IMR-90 (cell line): ENCODE measurements at regions not wholly inside any gene's neighbourhood (a gene's known extent, or its start where the extent isn't known, plus 50 kb on each side); places are given as distances from the start of the nearest gene placed in this dataset.

Source experiments
- ATAC-seq: fragments of 200-7000 bp; cut with Tn5 transposase; 2 replicates; pipeline ENCODE4 v1.9.1; 2020; ENCODE audit warnings: low read depth, mild to moderate bottlenecking, moderate library complexity
- BruUV-seq: library from RNA; stranded (reverse); fragments of 400-500 nt; replicated peaks from 2 replicates; lab custom pipeline; 2021; lab: Mats Ljungman, UMichigan
- CTCF ChIA-PET: fragments of 300-600 bp; formaldehyde crosslinking; extraction: SDS; loops from one replicate; lab custom pipeline; 2021; ENCODE audit warnings: antibody characterized with exemption; lab: Yijun Ruan, JAX
- POLR2A ChIA-PET: fragments of 300-600 bp; sonication (Branson Sonifier 250); formaldehyde crosslinking; loops from one replicate; lab custom pipeline; 2022; ENCODE audit warnings: antibody characterized with exemption; ENCODE audit not compliant: unreplicated experiment; lab: Charles Lee
- DNase-seq: peaks from one replicate; pipeline ENCODE4 v3.0.0; 2013
- H2AFZ ChIP-seq: replicated peaks from 2 replicates; pipeline ENCODE3; 2013; ENCODE audit warnings: low read length, mild to moderate bottlenecking; ENCODE audit not compliant: poor library complexity
- H2AK5ac ChIP-seq: 2 replicates; pipeline ENCODE4 v1.6.1; 2013; ENCODE audit warnings: low read depth, low read length, inconsistent platforms
- H2AK9ac ChIP-seq: replicated peaks from 2 replicates; pipeline ENCODE3; 2013; ENCODE audit warnings: mild to moderate bottlenecking, low read depth, low read length, moderate library complexity; ENCODE audit not compliant: poor library complexity
- H2BK120ac ChIP-seq: 2 replicates; pipeline ENCODE4 v1.6.1; 2013; ENCODE audit warnings: low read depth, low read length, inconsistent platforms
- H2BK15ac ChIP-seq: 3 replicates; pipeline ENCODE4 v1.6.1; 2013; ENCODE audit warnings: low read depth, low read length, inconsistent platforms
- H2BK20ac ChIP-seq: 2 replicates; pipeline ENCODE4 v1.6.1; 2013; ENCODE audit warnings: low read depth, mild to moderate bottlenecking, inconsistent platforms, low read length, moderate library complexity
- H2BK5ac ChIP-seq: 2 replicates; pipeline ENCODE4 v1.6.1; 2013; ENCODE audit warnings: mild to moderate bottlenecking, low read depth, low read length, inconsistent platforms; ENCODE audit not compliant: poor library complexity, severe bottlenecking
- H3K14ac ChIP-seq: replicated peaks from 2 replicates; pipeline ENCODE4 v1.6.1; 2013; ENCODE audit warnings: low read depth, low read length, inconsistent platforms
- H3K18ac ChIP-seq: 2 replicates; pipeline ENCODE4 v1.6.1; 2013; ENCODE audit warnings: low read depth, low read length, control low read depth
- H3K23ac ChIP-seq: 2 replicates; pipeline ENCODE4 v1.6.1; 2013; ENCODE audit warnings: low read depth, low read length, inconsistent platforms
- H3K27ac ChIP-seq: 2 replicates; pipeline ENCODE4 v1.5.1; 2013; ENCODE audit warnings: mild to moderate bottlenecking, control low read depth, low read length; ENCODE audit not compliant: insufficient read depth
- H3K27me3 ChIP-seq: 2 replicates; pipeline ENCODE4 v1.6.1; 2013; ENCODE audit warnings: low read length; ENCODE audit not compliant: control insufficient read depth, insufficient read depth
- H3K36me3 ChIP-seq: 2 replicates; pipeline ENCODE4 v1.6.1; 2013; ENCODE audit warnings: low read length, mixed read lengths; ENCODE audit not compliant: control insufficient read depth, insufficient read depth
- H3K4ac ChIP-seq: 2 replicates; pipeline ENCODE4 v1.6.1; 2013; ENCODE audit warnings: low read depth, low read length, inconsistent platforms
- H3K4me1 ChIP-seq: 2 replicates; pipeline ENCODE4 v1.6.1; 2013; ENCODE audit warnings: low read length, mixed read lengths; ENCODE audit not compliant: control insufficient read depth, insufficient read depth
- H3K4me2 ChIP-seq: 2 replicates; pipeline ENCODE4 v1.6.1; 2013; ENCODE audit warnings: low read depth, mild to moderate bottlenecking, control low read depth, low read length, moderate library complexity
- H3K4me3 ChIP-seq: 2 replicates; pipeline ENCODE4 v1.5.1; 2013; ENCODE audit warnings: low read depth, mild to moderate bottlenecking, control low read depth, low read length, moderate library complexity; ENCODE audit not compliant: insufficient read depth
- H3K56ac ChIP-seq: 2 replicates; pipeline ENCODE4 v1.6.1; 2013; ENCODE audit warnings: low read length, inconsistent platforms; ENCODE audit not compliant: insufficient read depth; ENCODE audit errors: extremely low read depth
- H3K79me1 ChIP-seq, 2 experiments: 2 replicates each; pipeline ENCODE4 v1.6.1; 2013; ENCODE audit warnings: low read length in 2 of 2, inconsistent platforms in 1 of 2, low read depth in 1 of 2
- H3K9ac ChIP-seq: 2 replicates; pipeline ENCODE4 v1.6.1; 2013; ENCODE audit warnings: low read depth, low read length, control low read depth
- H3K9me1 ChIP-seq: 2 replicates; pipeline ENCODE4 v1.6.1; 2013; ENCODE audit warnings: low read length, inconsistent platforms; ENCODE audit not compliant: insufficient read depth
- H3K9me3 ChIP-seq: 2 replicates; pipeline ENCODE4 v1.6.1; 2013; ENCODE audit warnings: low read length; ENCODE audit not compliant: control insufficient read depth, insufficient read depth
- H4K20me1 ChIP-seq: 2 replicates; pipeline ENCODE4 v1.6.1; 2013; ENCODE audit warnings: low read length, inconsistent platforms; ENCODE audit not compliant: insufficient read depth
- H4K5ac ChIP-seq: 2 replicates; pipeline ENCODE4 v1.6.1; 2013; ENCODE audit warnings: mild to moderate bottlenecking, low read depth, low read length, control low read depth
- H4K8ac ChIP-seq, 2 experiments: 2 replicates each; pipeline ENCODE4 v1.6.1; 2013; ENCODE audit warnings: low read depth in 2 of 2, low read length in 2 of 2, control low read depth in 1 of 2, inconsistent platforms in 1 of 2
- H4K91ac ChIP-seq: 2 replicates; pipeline ENCODE4 v1.6.1; 2013; ENCODE audit warnings: low read depth, low read length, inconsistent platforms; ENCODE audit not compliant: insufficient read depth
- BHLHE40 ChIP-seq: fragments of 150-350 bp; IDR thresholded peaks from 2 replicates; pipeline ENCODE4 v1.6.1; 2016; ENCODE audit warnings: mild to moderate bottlenecking, low read depth, low read length
- CEBPB ChIP-seq: IDR thresholded peaks from 2 replicates; pipeline ENCODE4 v1.6.1; 2012; ENCODE audit warnings: low read depth, low read length, improper control_type of control experiment
- CHD1 ChIP-seq: IDR thresholded peaks from 2 replicates; pipeline ENCODE4 v1.6.1; 2012; ENCODE audit warnings: low read depth, low read length, improper control_type of control experiment
- CTCF ChIP-seq: conservative IDR thresholded peaks from 2 replicates; pipeline ENCODE4 v1.5.1; 2012; ENCODE audit warnings: mild to moderate bottlenecking, low read depth, low read length, improper control_type of control experiment
- ELK1 ChIP-seq: fragments of 150-350 bp; IDR thresholded peaks from 2 replicates; pipeline ENCODE4 v1.6.1; 2016; ENCODE audit warnings: low read depth, mild to moderate bottlenecking, low read length, moderate library complexity, borderline replicate concordance
- FOS ChIP-seq: fragments of 150-350 bp; IDR thresholded peaks from 2 replicates; pipeline ENCODE4 v1.6.1; 2016; ENCODE audit warnings: low read depth, low read length
- MAZ ChIP-seq: IDR thresholded peaks from 2 replicates; pipeline ENCODE4 v1.6.1; 2012; ENCODE audit warnings: low read depth, mild to moderate bottlenecking, low read length, improper control_type of control experiment, moderate library complexity, borderline replicate concordance
- MXI1 ChIP-seq: IDR thresholded peaks from 2 replicates; pipeline ENCODE4 v1.6.1; 2012; ENCODE audit warnings: low read depth, mild to moderate bottlenecking, low read length, moderate library complexity, borderline replicate concordance
- NFE2L2 ChIP-seq: fragments of 150-350 bp; IDR thresholded peaks from 2 replicates; pipeline ENCODE4 v1.6.1; 2016; ENCODE audit warnings: low read depth, mild to moderate bottlenecking, low read length
- POLR2A ChIP-seq: IDR thresholded peaks from 2 replicates; pipeline ENCODE4 v1.6.1; 2012; ENCODE audit warnings: mild to moderate bottlenecking, low read depth, low read length
- RAD21 ChIP-seq: IDR thresholded peaks from 2 replicates; pipeline ENCODE4 v1.6.1; 2012; ENCODE audit warnings: low read length, improper control_type of control experiment
- RCOR1 ChIP-seq: IDR thresholded peaks from 2 replicates; pipeline ENCODE4 v1.6.1; 2012; ENCODE audit warnings: mild to moderate bottlenecking, low read length, improper control_type of control experiment; ENCODE audit not compliant: insufficient replicate concordance
- RFX5 ChIP-seq: IDR thresholded peaks from 2 replicates; pipeline ENCODE4 v1.8.0; 2012; ENCODE audit warnings: low read depth, mild to moderate bottlenecking, low read length, moderate library complexity
- SMC3 ChIP-seq: fragments of 150-350 bp; IDR thresholded peaks from 2 replicates; pipeline ENCODE4 v1.6.1; 2016; ENCODE audit warnings: low read depth, mild to moderate bottlenecking, antibody characterized with exemption, low read length, moderate library complexity
- USF2 ChIP-seq: fragments of 150-350 bp; IDR thresholded peaks from 2 replicates; pipeline ENCODE4 v1.6.1; 2017; ENCODE audit warnings: mild to moderate bottlenecking, antibody characterized with exemption, low read length, low read depth
- WGBS, 2 experiments: methylation state at CpG; one replicate each; pipeline versions ENCODE4 v1.1.5 to v1.1.7; 2013; ENCODE audit warnings: missing lambda C conversion rate in 2 of 2; ENCODE audit not compliant: insufficient read length in 1 of 2; ENCODE audit errors: extremely low coverage in 2 of 2; 5-methylcytosine and 5-hydroxymethylcytosine counted together
- dilution Hi-C: fragments of 300-500 bp; cut with HindIII; formaldehyde crosslinking; loops from one replicate; pipeline ENCODE4 v1.14.3; 2018; ENCODE audit warnings: low sequenced_read_pairs; ENCODE audit not compliant: unreplicated experiment
- in situ Hi-C: fragments of 300-500 bp; cut with MboI; formaldehyde crosslinking; loops from 3 replicates; pipeline ENCODE4 v1.14.3; 2019; ENCODE audit warnings: low sequenced_read_pairs, inconsistent platforms, mixed read lengths
- intact Hi-C: fragments of 100-400 bp; cut with micrococcal nuclease; formaldehyde crosslinking; loops from 2 replicates; pipeline ENCODE4 v1.10.0; 2022

- no peak for TF ChIP-seq CEBPB
- TF ChIP-seq FOS = no peak
- TF ChIP-seq RAD21 = no peak
- TF ChIP-seq MXI1 = no peak
- no peak for TF ChIP-seq ELK1
- TF ChIP-seq RCOR1 = no peak
- TF ChIP-seq USF2 = no peak
- TF ChIP-seq CHD1 = no peak
- no peak for TF ChIP-seq NFE2L2
- TF ChIP-seq POLR2A = no peak
- TF ChIP-seq MAZ = no peak
- no peak for TF ChIP-seq BHLHE40
- TF ChIP-seq CTCF = no peak
- TF ChIP-seq SMC3 = no peak
- TF ChIP-seq RFX5 = no peak
- DNase-seq (no peak), ATAC-seq (no peak)
- Histone ChIP-seq H3K4ac (no peak overlapping the region), H3K9ac (no peak overlapping the region), H2BK15ac (no peak overlapping the region), H3K56ac (no peak overlapping the region), H4K20me1 (no peaks in the 10 kb centered on the region), H3K9me1 (no peaks in the 10 kb centered on the region), H3K79me1 (no peaks in the 10 kb centered on the region), H3K9me3 (peaks cover 17% of the 10 kb centered on the region), H3K4me2 (no peak overlapping the region), H3K14ac (no peak overlapping the region), H2BK120ac (no peak overlapping the region), H3K4me3 (no peak overlapping the region), H4K5ac (no peak overlapping the region), H3K4me1 (no peaks in the 10 kb centered on the region), H3K18ac (no peak overlapping the region), H3K27ac (no peak overlapping the region), H2AFZ (no peak overlapping the region), H3K27me3 (no peaks in the 10 kb centered on the region), H3K23ac (no peak overlapping the region), H2AK5ac (no peak overlapping the region), H2AK9ac (no peak overlapping the region), H4K91ac (no peak overlapping the region), H2BK5ac (no peak overlapping the region), H4K8ac (no peak overlapping the region), H2BK20ac (no peak overlapping the region), H3K36me3 (no peaks in the 10 kb centered on the region)
- intact Hi-C loops = no loop called here
- no TSS peak for BruUV-seq
- POLR2A ChIA-PET = no interaction called here
- CTCF ChIA-PET = no interaction called here
- in situ Hi-C loops = no loop called here
- dilution Hi-C loops = no loop called here
- WGBS, 2 experiments = no CpG with 5 or more reads among the region's 3 CpGs
Measured at GRCh38 chr17:10931133-10931532, 93.2 kb upstream of the PIRT start.
